GM12891 (cell line): ENCODE measurements at regions not wholly inside any gene's neighbourhood (a gene's known extent, or its start where the extent isn't known, plus 50 kb on each side); places are given as distances from the start of the nearest gene placed in this dataset.

Source experiments
- POU2F2 ChIP-seq: IDR thresholded peaks from 2 replicates; pipeline ENCODE4 v1.6.1; 2011; ENCODE audit warnings: low read depth, mild to moderate bottlenecking, control low read depth, low read length, moderate library complexity
- TAF1 ChIP-seq: IDR thresholded peaks from 2 replicates; pipeline ENCODE4 v1.6.1; 2011; ENCODE audit warnings: low read depth, low read length, control low read depth

GRCh38 chr11:134487696-134488095, 75.7 kb upstream of the B3GAT1 start:
- TF ChIP-seq TAF1 (no peak), POU2F2 (no peak)
